Lower leg skin (tissue), 3 donors: ENCODE measurements at regions not wholly inside any gene's neighbourhood (a gene's known extent, or its start where the extent isn't known, plus 50 kb on each side); places are given as distances from the start of the nearest gene placed in this dataset.

Experiments
- CTCF ChIP-seq, 3 donors: fragments of 450-650 bp; IDR thresholded peaks; one replicate each; pipeline ENCODE4 v1.5.1; 2016; ENCODE audit warnings: antibody characterized with exemption in 3 of 3, mild to moderate bottlenecking in 3 of 3, moderate library complexity in 2 of 3
- POLR2A ChIP-seq, 2 donors: fragments of 450-650 bp; IDR thresholded peaks; one replicate each; pipeline ENCODE4 v1.6.1; 2016 to 2017; ENCODE audit warnings: antibody characterized with exemption in 2 of 2, mild to moderate bottlenecking in 1 of 2, moderate library complexity in 1 of 2

GRCh38 chr3:70840106-70840870 is 527.9 kb upstream of the MDFIC2 start:
- TF ChIP-seq CTCF (IDR thresholded peaks at IDR 0.05) (no peak), POLR2A (IDR thresholded peaks at IDR 0.05) (no peak)
